ENCODE measurements at regions not wholly inside any gene's neighbourhood (a gene's known extent, or its start where the extent isn't known, plus 50 kb on each side); places are given as distances from the start of the nearest gene placed in this dataset.

GRCh38 chr7:41758321-41758720 lies 55.4 kb upstream of the INHBA start:
- TF ChIP-seq POLR2A (IDR thresholded peaks at IDR 0.05), result no peak
- TF ChIP-seq CTCF (IDR thresholded peaks at IDR 0.05), result no peak
- H3K36me3 ChIP-seq, result no peaks in the 10 kb centered on the region
- H3K27ac ChIP-seq, result no peak overlapping the region
- intact Hi-C loops (cut with DNase I), result no loop called here
- no peaks in the 10 kb centered on the region for H3K9me3 ChIP-seq
- no peaks in the 10 kb centered on the region for H3K4me1 ChIP-seq
- no peaks in the 10 kb centered on the region for H3K27me3 ChIP-seq
- no peak overlapping the region for H3K4me3 ChIP-seq (replicated peaks in 1 of 3)
- no peak for DNase-seq
- 54 to 75% methylated on average over 3 of the region's 3 CpGs for WGBS, 2 donors

- DNase-seq, result no peak
- no peak overlapping the region for H3K27ac ChIP-seq
- no peak overlapping the region for H3K4me3 ChIP-seq (replicated peaks in 1 of 3)
- H3K36me3 ChIP-seq, result no peaks in the 10 kb centered on the region
- intact Hi-C loops (cut with DNase I), result no loop called here
- H3K9me3 ChIP-seq, result no peaks in the 10 kb centered on the region
- no peaks in the 10 kb centered on the region for H3K4me1 ChIP-seq
- WGBS, 2 donors, result 79 to 80% methylated on average over 3 of the region's 3 CpGs
- H3K27me3 ChIP-seq, result no peaks in the 10 kb centered on the region
- no peak for TF ChIP-seq CTCF (IDR thresholded peaks at IDR 0.05)
- no peak for TF ChIP-seq POLR2A (IDR thresholded peaks at IDR 0.05)
These were observed 53.8 kb upstream of the INHBA start for GRCh38 chr7:41756650-41757182.

- Histone ChIP-seq H3K36me3 (no peaks in the 10 kb centered on the region), H3K27me3 (no peaks in the 10 kb centered on the region), H3K9me3 (no peaks in the 10 kb centered on the region), H3K4me1 (no peaks in the 10 kb centered on the region), H3K27ac (no peak overlapping the region), H3K4me3 (replicated peaks in 1 of 3) (no peak overlapping the region)
- no peak for TF ChIP-seq POLR2A (IDR thresholded peaks at IDR 0.05)
- TF ChIP-seq CTCF (IDR thresholded peaks at IDR 0.05), result no peak
- intact Hi-C loops (cut with DNase I), result no loop called here
- 87 to 92% methylated on average over 1 of the region's 1 CpG for WGBS, 2 donors
- DNase-seq, result no peak
These were observed 52.2 kb upstream of the INHBA start for GRCh38 chr7:41755096-41755495.

- Histone ChIP-seq H3K36me3 (no peaks in the 10 kb centered on the region), H3K9me3 (no peaks in the 10 kb centered on the region), H3K27me3 (no peaks in the 10 kb centered on the region), H3K27ac (no peak overlapping the region), H3K4me3 (replicated peaks in 1 of 3) (no peak overlapping the region), H3K4me1 (no peaks in the 10 kb centered on the region)
- intact Hi-C loops (cut with DNase I), result no loop called here
- TF ChIP-seq CTCF (IDR thresholded peaks at IDR 0.05) (no peak), POLR2A (IDR thresholded peaks at IDR 0.05) (no peak)
- no peak for DNase-seq
These were observed 51.2 kb upstream of the INHBA start for GRCh38 chr7:41754046-41754445.
